ENCODE measurements at regions not wholly inside any gene's neighbourhood (a gene's known extent, or its start where the extent isn't known, plus 50 kb on each side); places are given as distances from the start of the nearest gene placed in this dataset.
"Not testable (repeated sequence)": the region's sequence is repeated elsewhere in the genome, so short reads cannot be mapped to it uniquely, and the experiment has no call there.

GRCh38 chr5:89330140-89330539 is 447.2 kb upstream of the MEF2C start:
- H3K27me3 ChIP-seq (ENCODE audit: low read length): no peaks in the 10 kb centered on the region
- H3K9me2 ChIP-seq (replicated peaks; ENCODE audit: insufficient read depth, low read length): no peaks in the 10 kb centered on the region
- no peaks in the 10 kb centered on the region for H3K36me3 ChIP-seq (ENCODE audit: insufficient read depth, low read length)
- H3K4me2 ChIP-seq (ENCODE audit: low read depth, low read length, poor library complexity, severe bottlenecking): no peak overlapping the region
- H3K4me1 ChIP-seq (ENCODE audit: low read length): no peaks in the 10 kb centered on the region
- no peak overlapping the region for H3K27ac ChIP-seq (ENCODE audit: low read length)
- no peak overlapping the region for H3K4me3 ChIP-seq (ENCODE audit: low read length)
- H2AFZ ChIP-seq (ENCODE audit: low read length): no peak overlapping the region
- no peak for DNase-seq
- no peaks in the 10 kb centered on the region for H3K9me3 ChIP-seq (ENCODE audit: low read length)
- no peaks in the 10 kb centered on the region for H4K20me1 ChIP-seq (ENCODE audit: insufficient read depth, low read depth, low read length)
- no peaks in the 10 kb centered on the region for H3K79me2 ChIP-seq (ENCODE audit: low read length)
- H3K9ac ChIP-seq (ENCODE audit: low read length): no peak overlapping the region

DNA sequence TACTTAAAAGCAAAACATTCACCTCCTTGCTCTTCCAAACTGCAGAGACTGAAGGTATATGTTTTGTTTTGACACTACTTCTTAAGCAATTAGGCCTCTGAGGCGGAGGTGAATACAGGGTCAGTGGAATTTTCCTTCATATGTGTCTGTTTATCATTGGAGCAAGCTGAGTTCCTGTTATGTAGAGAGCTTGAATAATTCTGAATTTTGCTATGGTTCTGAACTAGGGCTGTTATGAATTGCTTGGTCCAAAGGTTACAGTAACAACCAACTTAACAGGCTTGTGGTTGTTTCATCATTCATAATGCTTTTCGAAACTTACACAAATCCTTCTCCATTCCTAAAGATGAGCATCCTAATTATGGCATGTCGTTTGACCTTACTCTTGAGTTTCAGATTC is 444.6 kb upstream of the MEF2C start:
- Histone ChIP-seq H3K9ac (ENCODE audit: low read length) (no peak overlapping the region), H3K27me3 (ENCODE audit: low read length) (no peaks in the 10 kb centered on the region), H3K9me3 (ENCODE audit: low read length) (no peaks in the 10 kb centered on the region), H3K4me2 (ENCODE audit: low read depth, low read length, poor library complexity, severe bottlenecking) (no peak overlapping the region), H3K4me1 (ENCODE audit: low read length) (no peaks in the 10 kb centered on the region), H3K36me3 (ENCODE audit: insufficient read depth, low read length) (no peaks in the 10 kb centered on the region), H3K9me2 (replicated peaks; ENCODE audit: insufficient read depth, low read length) (no peaks in the 10 kb centered on the region), H2AFZ (ENCODE audit: low read length) (no peak overlapping the region), H3K27ac (ENCODE audit: low read length) (no peak overlapping the region), H4K20me1 (ENCODE audit: insufficient read depth, low read depth, low read length) (no peaks in the 10 kb centered on the region), H3K4me3 (ENCODE audit: low read length) (no peak overlapping the region), H3K79me2 (ENCODE audit: low read length) (no peaks in the 10 kb centered on the region)
- no peak for DNase-seq

DNA sequence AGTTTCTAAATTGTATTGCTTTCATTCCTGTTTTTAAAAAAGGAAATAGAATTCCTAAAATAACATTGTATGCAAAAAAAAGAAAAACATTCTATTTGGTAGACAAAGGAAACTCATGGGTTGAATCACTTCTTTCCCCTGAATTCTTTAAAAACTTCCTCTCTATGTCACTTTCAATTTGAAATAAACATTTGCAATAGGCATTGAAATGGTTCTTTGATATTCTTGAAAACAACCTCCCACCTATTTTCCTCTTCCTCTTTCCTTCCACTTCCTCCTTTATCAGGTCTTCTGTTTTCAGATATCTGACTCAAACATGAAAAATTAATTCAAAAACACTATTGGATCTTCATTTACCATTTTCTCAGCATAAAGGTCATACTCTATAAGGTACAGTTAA is 442.0 kb upstream of the MEF2C start:
- H3K4me3 ChIP-seq (ENCODE audit: low read length): no peak overlapping the region

DNA sequence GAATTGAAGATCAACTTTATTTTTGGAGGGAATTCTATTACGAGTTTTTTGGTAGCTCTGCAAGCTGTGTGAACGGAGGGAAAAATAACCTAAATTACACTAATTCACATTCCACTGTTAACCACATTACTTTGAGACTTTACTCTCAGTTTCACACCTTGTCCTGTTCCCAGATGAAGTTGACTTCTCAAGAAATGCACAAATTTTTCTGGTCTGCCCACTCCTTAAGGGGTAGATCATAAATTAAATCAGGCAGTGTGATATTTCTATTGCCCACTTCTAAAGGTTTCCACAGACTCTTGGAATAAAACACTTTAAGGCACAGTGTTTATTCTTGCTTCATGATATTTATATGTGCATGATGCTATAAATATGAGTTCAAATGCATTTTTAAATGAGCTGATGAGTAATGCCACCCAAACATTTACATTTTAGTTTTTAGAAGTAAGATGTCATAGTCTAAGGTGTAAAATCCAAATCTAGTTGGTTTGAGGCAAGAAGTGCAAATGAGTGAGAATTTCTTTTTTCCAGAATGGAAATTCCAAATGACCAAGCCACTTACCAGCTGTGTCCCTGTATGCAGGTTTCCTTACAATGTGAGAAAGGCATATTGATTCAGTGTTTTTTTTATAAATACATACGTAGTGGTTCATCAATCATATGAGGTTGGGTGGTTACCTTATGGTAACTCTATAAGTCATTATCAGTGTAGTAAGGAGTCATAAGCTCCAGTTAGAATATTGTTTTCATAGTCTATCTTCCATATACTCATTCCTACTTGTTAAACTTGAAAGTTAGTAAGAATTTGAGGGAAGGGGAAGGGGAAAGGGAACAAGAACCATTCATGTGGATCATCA is 437.7 kb upstream of the MEF2C start:
- Histone ChIP-seq H3K27ac (ENCODE audit: low read length) (no peak overlapping the region), H3K4me1 (ENCODE audit: low read length) (no peaks in the 10 kb centered on the region), H3K4me3 (ENCODE audit: low read length) (no peak overlapping the region), H4K20me1 (ENCODE audit: insufficient read depth, low read depth, low read length) (no peaks in the 10 kb centered on the region), H3K4me2 (ENCODE audit: low read depth, low read length, poor library complexity, severe bottlenecking) (no peak overlapping the region), H3K79me2 (ENCODE audit: low read length) (no peaks in the 10 kb centered on the region), H2AFZ (ENCODE audit: low read length) (no peak overlapping the region), H3K9ac (ENCODE audit: low read length) (no peak overlapping the region), H3K9me2 (replicated peaks; ENCODE audit: insufficient read depth, low read length) (no peaks in the 10 kb centered on the region), H3K9me3 (ENCODE audit: low read length) (no peaks in the 10 kb centered on the region), H3K36me3 (ENCODE audit: insufficient read depth, low read length) (no peaks in the 10 kb centered on the region), H3K27me3 (ENCODE audit: low read length) (no peaks in the 10 kb centered on the region)
- no peak for DNase-seq

More for the DNA sequence above, 442.0 kb upstream of the MEF2C start:
- Histone ChIP-seq H3K27me3 (ENCODE audit: low read length) (no peaks in the 10 kb centered on the region), H3K79me2 (ENCODE audit: low read length) (no peaks in the 10 kb centered on the region), H3K9ac (ENCODE audit: low read length) (no peak overlapping the region), H2AFZ (ENCODE audit: low read length) (no peak overlapping the region), H3K9me2 (replicated peaks; ENCODE audit: insufficient read depth, low read length) (no peaks in the 10 kb centered on the region), H3K9me3 (ENCODE audit: low read length) (no peaks in the 10 kb centered on the region), H3K27ac (ENCODE audit: low read length) (no peak overlapping the region), H3K4me1 (ENCODE audit: low read length) (no peaks in the 10 kb centered on the region), H4K20me1 (ENCODE audit: insufficient read depth, low read depth, low read length) (no peaks in the 10 kb centered on the region), H3K4me2 (ENCODE audit: low read depth, low read length, poor library complexity, severe bottlenecking) (no peak overlapping the region), H3K36me3 (ENCODE audit: insufficient read depth, low read length) (no peaks in the 10 kb centered on the region)
- no peak for DNase-seq

- H3K27ac ChIP-seq (ENCODE audit: low read length); H3K9me3 ChIP-seq (ENCODE audit: low read length); H4K20me1 ChIP-seq (ENCODE audit: insufficient read depth, low read depth, low read length); H3K9ac ChIP-seq (ENCODE audit: low read length); H3K36me3 ChIP-seq (ENCODE audit: insufficient read depth, low read length); H3K4me1 ChIP-seq (ENCODE audit: low read length); H3K79me2 ChIP-seq (ENCODE audit: low read length); H3K4me2 ChIP-seq (ENCODE audit: low read depth, low read length, poor library complexity, severe bottlenecking); DNase-seq; H3K4me3 ChIP-seq (ENCODE audit: low read length); H2AFZ ChIP-seq (ENCODE audit: low read length); H3K27me3 ChIP-seq (ENCODE audit: low read length); H3K9me2 ChIP-seq (replicated peaks; ENCODE audit: insufficient read depth, low read length): not testable (repeated sequence)
Observed at GRCh38 chr5:89317838-89318237, 434.9 kb upstream of the MEF2C start.

GRCh38 chr5:89315286-89316100 is 432.5 kb upstream of the MEF2C start:
- H3K4me3 ChIP-seq (ENCODE audit: low read length): no peak overlapping the region
- no peak overlapping the region for H3K4me2 ChIP-seq (ENCODE audit: low read depth, low read length, poor library complexity, severe bottlenecking)
- H3K27ac ChIP-seq (ENCODE audit: low read length): no peak overlapping the region
- H3K9me2 ChIP-seq (replicated peaks; ENCODE audit: insufficient read depth, low read length): no peaks in the 10 kb centered on the region
- no peaks in the 10 kb centered on the region for H3K4me1 ChIP-seq (ENCODE audit: low read length)
- no peaks in the 10 kb centered on the region for H4K20me1 ChIP-seq (ENCODE audit: insufficient read depth, low read depth, low read length)
- H3K36me3 ChIP-seq (ENCODE audit: insufficient read depth, low read length): no peaks in the 10 kb centered on the region
- no peak overlapping the region for H2AFZ ChIP-seq (ENCODE audit: low read length)
- H3K9ac ChIP-seq (ENCODE audit: low read length): no peak overlapping the region
- H3K9me3 ChIP-seq (ENCODE audit: low read length): no peaks in the 10 kb centered on the region
- H3K79me2 ChIP-seq (ENCODE audit: low read length): no peaks in the 10 kb centered on the region
- DNase-seq: no peak
- no peaks in the 10 kb centered on the region for H3K27me3 ChIP-seq (ENCODE audit: low read length)

- Histone ChIP-seq H3K4me2 (ENCODE audit: low read depth, low read length, poor library complexity, severe bottlenecking) (no peak overlapping the region), H3K9ac (ENCODE audit: low read length) (no peak overlapping the region), H4K20me1 (ENCODE audit: insufficient read depth, low read depth, low read length) (no peaks in the 10 kb centered on the region), H3K27me3 (ENCODE audit: low read length) (no peaks in the 10 kb centered on the region), H3K27ac (ENCODE audit: low read length) (no peak overlapping the region), H3K9me3 (ENCODE audit: low read length) (no peaks in the 10 kb centered on the region), H3K79me2 (ENCODE audit: low read length) (no peaks in the 10 kb centered on the region), H3K9me2 (replicated peaks; ENCODE audit: insufficient read depth, low read length) (no peaks in the 10 kb centered on the region), H3K4me1 (ENCODE audit: low read length) (no peaks in the 10 kb centered on the region), H3K4me3 (ENCODE audit: low read length) (no peak overlapping the region), H3K36me3 (ENCODE audit: insufficient read depth, low read length) (no peaks in the 10 kb centered on the region), H2AFZ (ENCODE audit: low read length) (no peak overlapping the region)
- DNase-seq: no peak
Observed at GRCh38 chr5:89313804-89314588, 431.0 kb upstream of the MEF2C start.

GRCh38 chr5:89313044-89313443 is 430.1 kb upstream of the MEF2C start:
- no peak for DNase-seq
- H2AFZ ChIP-seq (ENCODE audit: low read length): no peak overlapping the region
- no peaks in the 10 kb centered on the region for H4K20me1 ChIP-seq (ENCODE audit: insufficient read depth, low read depth, low read length)
- H3K27me3 ChIP-seq (ENCODE audit: low read length): no peaks in the 10 kb centered on the region
- no peaks in the 10 kb centered on the region for H3K36me3 ChIP-seq (ENCODE audit: insufficient read depth, low read length)
- no peak overlapping the region for H3K9ac ChIP-seq (ENCODE audit: low read length)
- no peaks in the 10 kb centered on the region for H3K79me2 ChIP-seq (ENCODE audit: low read length)
- no peak overlapping the region for H3K4me2 ChIP-seq (ENCODE audit: low read depth, low read length, poor library complexity, severe bottlenecking)
- no peaks in the 10 kb centered on the region for H3K9me3 ChIP-seq (ENCODE audit: low read length)
- no peak overlapping the region for H3K27ac ChIP-seq (ENCODE audit: low read length)
- no peaks in the 10 kb centered on the region for H3K9me2 ChIP-seq (replicated peaks; ENCODE audit: insufficient read depth, low read length)
- no peaks in the 10 kb centered on the region for H3K4me1 ChIP-seq (ENCODE audit: low read length)
- no peak overlapping the region for H3K4me3 ChIP-seq (ENCODE audit: low read length)

Measured in Karpas-422 (cell line).